ENCODE measurements at regions not wholly inside any gene's neighbourhood (a gene's known extent, or its start where the extent isn't known, plus 50 kb on each side); places are given as distances from the start of the nearest gene placed in this dataset.

- H3K9ac ChIP-seq (ENCODE audit: low read depth in 2 of 2, low read length in 2 of 2): no peak overlapping the region
- DNase-seq: no peak
- H3K27me3 ChIP-seq: no peaks in the 10 kb centered on the region
- TF ChIP-seq CTCF (IDR thresholded peaks at IDR 0.05): no peak
- H3K27ac ChIP-seq: no peak overlapping the region
- no peaks in the 10 kb centered on the region for H3K9me3 ChIP-seq
- no peaks in the 10 kb centered on the region for H3K4me1 ChIP-seq
- H3K36me3 ChIP-seq: no peaks in the 10 kb centered on the region
- intact Hi-C loops (cut with DNase I): no loop called here
- no peak overlapping the region for H3K4me3 ChIP-seq
Observed at GRCh38 chr18:45207328-45207727, 407.9 kb upstream of the SLC14A2 start.

- Histone ChIP-seq H3K27ac (no peak overlapping the region), H3K9ac (ENCODE audit: low read depth in 2 of 2, low read length in 2 of 2) (no peak overlapping the region), H3K9me3 (no peaks in the 10 kb centered on the region), H3K27me3 (no peaks in the 10 kb centered on the region), H3K4me1 (no peaks in the 10 kb centered on the region), H3K4me3 (no peak overlapping the region), H3K36me3 (no peaks in the 10 kb centered on the region)
- intact Hi-C loops (cut with DNase I): no loop called here
- no peak for DNase-seq
- TF ChIP-seq CTCF (IDR thresholded peaks at IDR 0.05): no peak
Observed at GRCh38 chr18:45208164-45208563, 407.1 kb upstream of the SLC14A2 start.

GRCh38 chr18:45212181-45213039 lies 402.9 kb upstream of the SLC14A2 start:
- intact Hi-C loops (cut with DNase I): loop anchor here (5.0 to 10.0 kb wide), 2 partner anchors 172 to 310 kb away; no protein-coding TSS in a partner anchor
- Histone ChIP-seq H3K27ac (no peak overlapping the region), H3K9ac (ENCODE audit: low read depth in 2 of 2, low read length in 2 of 2) (no peak overlapping the region), H3K9me3 (no peaks in the 10 kb centered on the region), H3K4me3 (no peak overlapping the region), H3K27me3 (no peaks in the 10 kb centered on the region), H3K4me1 (no peaks in the 10 kb centered on the region), H3K36me3 (no peaks in the 10 kb centered on the region)
- DNase-seq: peak; percentile 90
- peak; percentile 86 for TF ChIP-seq CTCF (IDR thresholded peaks at IDR 0.05)

GRCh38 chr18:45213040-45213333 lies 402.3 kb upstream of the SLC14A2 start:
- DNase-seq: no peak
- H3K36me3 ChIP-seq: no peaks in the 10 kb centered on the region
- TF ChIP-seq CTCF (IDR thresholded peaks at IDR 0.05): no peak
- no peaks in the 10 kb centered on the region for H3K27me3 ChIP-seq
- H3K4me1 ChIP-seq: no peaks in the 10 kb centered on the region
- no peak overlapping the region for H3K27ac ChIP-seq
- intact Hi-C loops (cut with DNase I): loop anchor here (5.0 to 10.0 kb wide), 2 partner anchors 172 to 311 kb away; no protein-coding TSS in a partner anchor
- no peaks in the 10 kb centered on the region for H3K9me3 ChIP-seq
- H3K9ac ChIP-seq (ENCODE audit: low read depth in 2 of 2, low read length in 2 of 2): no peak overlapping the region
- H3K4me3 ChIP-seq: no peak overlapping the region

GRCh38 chr18:45218436-45218835 lies 396.8 kb upstream of the SLC14A2 start:
- no peaks in the 10 kb centered on the region for H3K27me3 ChIP-seq
- no peak overlapping the region for H3K9ac ChIP-seq (ENCODE audit: low read depth in 2 of 2, low read length in 2 of 2)
- no peak overlapping the region for H3K4me3 ChIP-seq
- no peak overlapping the region for H3K27ac ChIP-seq
- H3K4me1 ChIP-seq: no peaks in the 10 kb centered on the region
- TF ChIP-seq CTCF (IDR thresholded peaks at IDR 0.05): no peak
- H3K36me3 ChIP-seq: no peaks in the 10 kb centered on the region
- H3K9me3 ChIP-seq: no peaks in the 10 kb centered on the region
- intact Hi-C loops (cut with DNase I): loop anchor here (10.0 kb wide), 1 partner anchor 166 kb away; no protein-coding TSS in a partner anchor
- DNase-seq: no peak
